K562 (cell line): ENCODE measurements at regions not wholly inside any gene's neighbourhood (a gene's known extent, or its start where the extent isn't known, plus 50 kb on each side); places are given as distances from the start of the nearest gene placed in this dataset.

Experiments used
- ATAC-seq: fragments of 200-7000 bp; cut with Tn5 transposase; 3 replicates; pipeline ENCODE4 v1.9.1; 2020; ENCODE audit warnings: moderate library complexity
- BruUV-seq: library from RNA; stranded (reverse); fragments of 400-500 nt; replicated peaks from 2 replicates; lab custom pipeline; 2021; lab: Mats Ljungman, UMichigan
- CTCF ChIA-PET: fragments of 300-600 bp; formaldehyde crosslinking; extraction: SDS; loops from one replicate; lab custom pipeline; 2021; ENCODE audit warnings: low intra/inter-chr PET ratio; lab: Yijun Ruan, JAX
- POLR2A ChIA-PET: fragments of 300-600, 350-650 bp; sonication (Branson Sonifier 250); formaldehyde crosslinking; extraction: SDS; loops from one replicate; lab custom pipeline; 2021; ENCODE audit warnings: antibody characterized with exemption, inconsistent platforms; lab: Yijun Ruan, JAX
- DNase-seq, 4 experiments: peaks; one replicate each; pipeline versions ENCODE4 v3.0.0 to v3.0.0-alpha.2; 2011 to 2018; ENCODE audit warnings: low spot score in 3 of 4, mixed read lengths in 3 of 4; ENCODE audit errors: extremely low read depth in 1 of 4
- FAIRE-seq: peaks from 2 replicates; lab custom pipeline; 2011; peaks lifted over from hg19 to GRCh38; lab: Jason Lieb, UNC
- H2AFZ ChIP-seq: 2 replicates; pipeline ENCODE4 v1.6.0; 2011; ENCODE audit warnings: low read depth, low read length, control low read depth, inconsistent platforms
- H3K27ac ChIP-seq: fragments of 200-600 bp; 3 replicates; pipeline ENCODE4 v1.8.0; 2011; ENCODE audit warnings: low read depth, mild to moderate bottlenecking, control low read depth, inconsistent platforms, low read length, moderate library complexity, mixed read lengths; ENCODE audit errors: extremely low read depth
- H3K27me3 ChIP-seq, 2 experiments: fragments of 300-600 bp in 1 of 2; 2 replicates in 1 of 2; 3 replicates in 1 of 2; pipeline versions ENCODE4 v1.6.0 to v1.8.0; 2011; ENCODE audit warnings: inconsistent platforms in 2 of 2, low read length in 2 of 2, mild to moderate bottlenecking in 1 of 2, mixed read lengths in 1 of 2, moderate library complexity in 1 of 2; ENCODE audit not compliant: control insufficient read depth in 2 of 2, insufficient read depth in 2 of 2
- H3K36me3 ChIP-seq: fragments of 300-600 bp; 3 replicates; pipeline ENCODE4 v1.8.0; 2011; ENCODE audit warnings: mild to moderate bottlenecking, low read length, inconsistent platforms; ENCODE audit not compliant: control insufficient read depth, insufficient read depth
- H3K4me1 ChIP-seq, 2 experiments: fragments of 200-600 bp in 1 of 2; replicated peaks in 1 of 2; 2 replicates in 1 of 2; 3 replicates in 1 of 2; pipeline versions ENCODE4 v1.5.1 to v1.8.0; 2011; ENCODE audit warnings: inconsistent platforms in 2 of 2, low read length in 2 of 2, mild to moderate bottlenecking in 1 of 2, mixed read lengths in 1 of 2, moderate library complexity in 1 of 2; ENCODE audit not compliant: control insufficient read depth in 2 of 2, insufficient read depth in 2 of 2
- H3K4me2 ChIP-seq: 2 replicates; pipeline ENCODE4 v1.6.1; 2011; ENCODE audit warnings: low read length, control low read depth, inconsistent platforms, mixed read lengths; ENCODE audit not compliant: insufficient read depth
- H3K4me3 ChIP-seq: fragments of 200-600 bp; sonication (generic), shearing (Covaris generic); 2 replicates; pipeline ENCODE4 v1.5.1; 2016; ENCODE audit warnings: control low read depth, inconsistent platforms
- H3K79me2 ChIP-seq: fragments of 200-600 bp; 3 replicates; pipeline ENCODE4 v1.8.0; 2011; ENCODE audit warnings: low read length, inconsistent platforms; ENCODE audit not compliant: control insufficient read depth, insufficient read depth
- H3K9ac ChIP-seq, 2 experiments: 2 replicates each; pipeline versions ENCODE4 v1.6.0 to v1.6.1; 2011; ENCODE audit warnings: low read depth in 2 of 2, low read length in 2 of 2, control low read depth in 1 of 2, inconsistent platforms in 1 of 2, mild to moderate bottlenecking in 1 of 2, mixed read lengths in 1 of 2; ENCODE audit not compliant: insufficient read depth in 1 of 2
- H3K9me1 ChIP-seq: one replicate; pipeline ENCODE4 v1.6.0; 2011; ENCODE audit warnings: inconsistent platforms, mild to moderate bottlenecking, low read length, moderate library complexity; ENCODE audit not compliant: control insufficient read depth, insufficient read depth
- H3K9me3 ChIP-seq: replicated peaks from 2 replicates; pipeline ENCODE4 v1.5.1; 2011; ENCODE audit warnings: low read depth, low read length, inconsistent platforms; ENCODE audit not compliant: control insufficient read depth, insufficient read depth
- H4K20me1 ChIP-seq: replicated peaks from 2 replicates; pipeline ENCODE4 v1.6.1; 2011; ENCODE audit warnings: low read length, inconsistent platforms, mixed read lengths; ENCODE audit not compliant: control insufficient read depth, insufficient read depth
- BRD9 ChIP-seq: fragments of 450-650 bp; IDR thresholded peaks from 2 replicates; pipeline ENCODE4 v1.6.1; 2018; ENCODE audit warnings: low read depth; ENCODE audit not compliant: partially characterized antibody
- ERF ChIP-seq: fragments of 450-650 bp; formaldehyde crosslinking; IDR thresholded peaks from 2 replicates; pipeline ENCODE4 v1.4.0; 2020; ENCODE audit warnings: mild to moderate bottlenecking, mixed read lengths
- ETV6 ChIP-seq, 3 experiments: fragments of 150-350 bp in 1 of 3; sonication (generic) in 1 of 3; formaldehyde crosslinking in 1 of 3; IDR thresholded peaks; 2 replicates each; pipeline versions ENCODE4 v1.6.1 to v1.8.0; 2014 to 2022; ENCODE audit warnings: borderline replicate concordance in 2 of 3, low read depth in 2 of 3, antibody characterized with exemption in 1 of 3, low read length in 1 of 3, mild to moderate bottlenecking in 1 of 3, missing genetic modification reagents in 1 of 3
- FOXJ3 ChIP-seq: sonication (generic); formaldehyde crosslinking; IDR thresholded peaks from 2 replicates; pipeline ENCODE4 v1.4.0; 2020; ENCODE audit warnings: mild to moderate bottlenecking, missing genetic modification reagents
- FOXP1 ChIP-seq: sonication (generic); formaldehyde crosslinking; IDR thresholded peaks from 2 replicates; pipeline ENCODE4 v1.8.0; 2022; ENCODE audit warnings: mild to moderate bottlenecking, missing genetic modification reagents
- MAX ChIP-seq: sonication (generic); formaldehyde crosslinking; IDR thresholded peaks from 2 replicates; pipeline ENCODE4 v1.9.0; 2022; ENCODE audit warnings: mild to moderate bottlenecking, missing genetic modification reagents
- MTA2 ChIP-seq: fragments of 450-650 bp; IDR thresholded peaks from 2 replicates; pipeline ENCODE4 v1.6.1; 2016; ENCODE audit warnings: low read depth
- PHB ChIP-seq: fragments of 250-450 bp; sonication (Bioruptor Pico); IDR thresholded peaks from 2 replicates; pipeline ENCODE4 v1.5.0; 2021
- RBBP5 ChIP-seq: fragments of 200-600 bp; sonication (generic); IDR thresholded peaks from 2 replicates; pipeline ENCODE4 v1.6.1; 2012; ENCODE audit warnings: borderline replicate concordance, mild to moderate bottlenecking, low read length, control low read depth, inconsistent platforms; ENCODE audit not compliant: insufficient read depth, poor library complexity, severe bottlenecking
- ZNF146 ChIP-seq: IDR thresholded peaks from one replicate; pipeline ENCODE4 v1.6.1; 2018; ENCODE audit warnings: missing compliant biosample characterization; ENCODE audit not compliant: unreplicated experiment
- ZNF280B ChIP-seq: fragments of 250-450 bp; sonication (Bioruptor Pico); IDR thresholded peaks from 2 replicates; pipeline ENCODE4 v1.5.1; 2021; ENCODE audit warnings: mild to moderate bottlenecking
- ZNF584 ChIP-seq: fragments of 200-800 bp; sonication (Bioruptor generic); IDR thresholded peaks from 2 replicates; pipeline ENCODE4 v1.6.1; 2016; ENCODE audit warnings: low read depth, mild to moderate bottlenecking, missing genetic modification characterization, missing compliant biosample characterization
- WGBS: fragments of 100-300 bp; shearing (Covaris generic); methylation state at CpG from one replicate; pipeline ENCODE4 v1.1.6; 2016; ENCODE audit warnings: low coverage, mixed read lengths; ENCODE audit not compliant: insufficient coverage; ENCODE audit errors: missing lambda C conversion rate; 5-methylcytosine and 5-hydroxymethylcytosine counted together
- in situ Hi-C: fragments of 300-500 bp; cut with MboI; formaldehyde crosslinking; loops from 4 replicates; pipeline ENCODE4 v1.15.0; 2018; ENCODE audit warnings: inconsistent platforms, mixed read lengths
- intact Hi-C: fragments of 100-400 bp; cut with micrococcal nuclease; formaldehyde crosslinking; loops from 2 replicates; pipeline ENCODE4 v1.14.2; 2022

GRCh38 chr4:96654045-96654444, 814.2 kb downstream of the PDHA2 start:
- H3K9ac ChIP-seq = no peak overlapping the region
- in situ Hi-C loops = no loop called here
- H3K4me3 ChIP-seq = no peak overlapping the region
- H3K4me2 ChIP-seq = no peak overlapping the region
- no peaks in the 10 kb centered on the region for H3K4me1 ChIP-seq
- DNase-seq = no peak
- H3K27ac ChIP-seq = no peak overlapping the region
- TF ChIP-seq ZNF584 (CRISPR knock-in tag) (no peak), ERF (CRISPR knock-in tag) (no peak), ZNF280B (CRISPR knock-in tag) (no peak), ETV6 (IDR thresholded peaks at IDR 0.05; ENCODE audit: borderline replicate concordance in 1 of 2, low read depth in 2 of 2, low read length in 1 of 2) (no peak), ETV6 (CRISPR knock-in tag; IDR thresholded peaks at IDR 0.05; ENCODE audit: borderline replicate concordance) (no peak), PHB (CRISPR knock-in tag) (no peak), MTA2 (no peak), RBBP5 (no peak), FOXP1 (CRISPR knock-in tag) (no peak), MAX (CRISPR knock-in tag) (no peak), ZNF146 (CRISPR knock-in tag) (no peak), FOXJ3 (CRISPR knock-in tag) (no peak), BRD9 (no peak)
- TF ChIP-seq, all 486 proteins: peak for 0
- CTCF ChIA-PET = no interaction called here
- no peaks in the 10 kb centered on the region; the same call in 1 of the 2 replicates for H3K9me3 ChIP-seq
- H3K9me1 ChIP-seq = no peaks in the 10 kb centered on the region
- no peak overlapping the region for H2AFZ ChIP-seq
- H3K27me3 ChIP-seq = no peaks in the 10 kb centered on the region
- H4K20me1 ChIP-seq = no peaks in the 10 kb centered on the region
- no TSS peak for BruUV-seq
- FAIRE-seq = no peak
- ATAC-seq = no peak
- H3K36me3 ChIP-seq = no peaks in the 10 kb centered on the region
- intact Hi-C loops = no loop called here
- WGBS = 2% methylated on average over 6 of the region's 6 CpGs
- no peaks in the 10 kb centered on the region for H3K79me2 ChIP-seq
- POLR2A ChIA-PET = no interaction called here
